ENCODE measurements at regions not wholly inside any gene's neighbourhood (a gene's known extent, or its start where the extent isn't known, plus 50 kb on each side); places are given as distances from the start of the nearest gene placed in this dataset.

GRCh38 chr5:133779828-133780475 is 167.6 kb upstream of the FSTL4 start:
- no peak for DNase-seq (ENCODE audit: low read depth in 4 of 4, low spot score in 2 of 4)

- no peak for DNase-seq (ENCODE audit: low read depth in 4 of 4, low spot score in 2 of 4)
Observed at GRCh38 chr5:133778636-133779035, 166.3 kb upstream of the FSTL4 start.

GRCh38 chr5:133777951-133778350 is 165.6 kb upstream of the FSTL4 start:
- DNase-seq (ENCODE audit: low read depth in 4 of 4, low spot score in 2 of 4) = no peak

- no peak for DNase-seq (ENCODE audit: low read depth in 4 of 4, low spot score in 2 of 4)
Observed at GRCh38 chr5:133775584-133776304, 163.4 kb upstream of the FSTL4 start.

GRCh38 chr5:133773247-133774202 is 161.2 kb upstream of the FSTL4 start:
- DNase-seq (ENCODE audit: low read depth in 4 of 4, low spot score in 2 of 4) = no peak

GRCh38 chr5:133769842-133770241 is 157.5 kb upstream of the FSTL4 start:
- no peak for DNase-seq (ENCODE audit: low read depth in 4 of 4, low spot score in 2 of 4)

- no peak for DNase-seq (ENCODE audit: low read depth in 4 of 4, low spot score in 2 of 4)
Observed at GRCh38 chr5:133763744-133764143, 151.4 kb upstream of the FSTL4 start.

GRCh38 chr5:133761632-133762031 is 149.3 kb upstream of the FSTL4 start:
- no peak for DNase-seq (ENCODE audit: low read depth in 4 of 4, low spot score in 2 of 4)

- DNase-seq (ENCODE audit: low read depth in 4 of 4, low spot score in 2 of 4) = no peak
Observed at GRCh38 chr5:133760532-133760931, 148.2 kb upstream of the FSTL4 start.

GRCh38 chr5:133758641-133759040 is 146.3 kb upstream of the FSTL4 start:
- no peak for DNase-seq (ENCODE audit: low read depth in 4 of 4, low spot score in 2 of 4)

GRCh38 chr5:133757396-133757945 is 145.1 kb upstream of the FSTL4 start:
- DNase-seq (ENCODE audit: low read depth in 4 of 4, low spot score in 2 of 4) = no peak

- no peak for DNase-seq (ENCODE audit: low read depth in 4 of 4, low spot score in 2 of 4)
Observed at GRCh38 chr5:133756756-133757155, 144.4 kb upstream of the FSTL4 start.

- no peak for DNase-seq (ENCODE audit: low read depth in 4 of 4, low spot score in 2 of 4)
Observed at GRCh38 chr5:133756036-133756435, 143.7 kb upstream of the FSTL4 start.

- DNase-seq (ENCODE audit: low read depth in 4 of 4, low spot score in 2 of 4) = peak in 1 of 4 donors; percentile 7
Observed at GRCh38 chr5:133754575-133755169, 142.3 kb upstream of the FSTL4 start.

GRCh38 chr5:133753856-133754255 is 141.5 kb upstream of the FSTL4 start:
- DNase-seq (ENCODE audit: low read depth in 4 of 4, low spot score in 2 of 4) = no peak

- no peak for DNase-seq (ENCODE audit: low read depth in 4 of 4, low spot score in 2 of 4)
Observed at GRCh38 chr5:133751846-133752245, 139.5 kb upstream of the FSTL4 start.

GRCh38 chr5:133751421-133751820 is 139.1 kb upstream of the FSTL4 start:
- DNase-seq (ENCODE audit: low read depth in 4 of 4, low spot score in 2 of 4) = no peak

GRCh38 chr5:133750856-133751255 is 138.5 kb upstream of the FSTL4 start:
- no peak for DNase-seq (ENCODE audit: low read depth in 4 of 4, low spot score in 2 of 4)

- no peak for DNase-seq (ENCODE audit: low read depth in 4 of 4, low spot score in 2 of 4)
Observed at GRCh38 chr5:133750356-133750755, 138.0 kb upstream of the FSTL4 start.

- DNase-seq (ENCODE audit: low read depth in 4 of 4, low spot score in 2 of 4) = no peak
Observed at GRCh38 chr5:133749331-133749985, 137.1 kb upstream of the FSTL4 start.
